ENCODE measurements at regions not wholly inside any gene's neighbourhood (a gene's known extent, or its start where the extent isn't known, plus 50 kb on each side); places are given as distances from the start of the nearest gene placed in this dataset.

- TF ChIP-seq MYNN (CRISPR knock-in tag; IDR thresholded peaks at IDR 0.05; ENCODE audit: low read depth) (no peak), ZNF691 (CRISPR knock-in tag; IDR thresholded peaks at IDR 0.05; ENCODE audit: borderline replicate concordance, low read depth) (no peak), MYC (CRISPR knock-in tag; IDR thresholded peaks at IDR 0.05; ENCODE audit: borderline replicate concordance) (no peak), MXD1 (CRISPR knock-in tag; IDR thresholded peaks at IDR 0.05) (no peak), MXD4 (CRISPR knock-in tag; IDR thresholded peaks at IDR 0.05) (no peak), CTCF (CRISPR knock-in tag; IDR thresholded peaks at IDR 0.05) (no peak), FOXA1 (IDR thresholded peaks at IDR 0.05) (no peak), FOXA1 (CRISPR knock-in tag; IDR thresholded peaks at IDR 0.05) (no peak), TMF1 (CRISPR knock-in tag; IDR thresholded peaks at IDR 0.05; ENCODE audit: low read depth) (no peak), MAX (IDR thresholded peaks at IDR 0.05) (no peak), SOX6 (IDR thresholded peaks at IDR 0.05) (no peak), SOX6 (CRISPR knock-in tag; IDR thresholded peaks at IDR 0.05) (no peak)
Measured at GRCh38 chr9:116045083-116045482, 108.5 kb upstream of the PAPPA start.
